GM13977 (cell line): ENCODE measurements at regions not wholly inside any gene's neighbourhood (a gene's known extent, or its start where the extent isn't known, plus 50 kb on each side); places are given as distances from the start of the nearest gene placed in this dataset.

Experiments
- DNase-seq: peaks from one replicate; pipeline ENCODE4 v3.0.0; 2012; ENCODE audit warnings: low spot score
- CTCF ChIP-seq: IDR thresholded peaks from 2 replicates; pipeline ENCODE4 v1.5.1; 2012; ENCODE audit warnings: mild to moderate bottlenecking, control low read depth; ENCODE audit not compliant: insufficient read depth; ENCODE audit errors: extremely low read depth, missing control alignments
- in situ Hi-C: fragments of 300-500 bp; cut with MboI; formaldehyde crosslinking; loops from one replicate; pipeline ENCODE4 v1.12.0; 2022; ENCODE audit warnings: low sequenced_read_pairs, low pct_unique_long_range_greater_than_20kb, mixed read lengths, inconsistent platforms; ENCODE audit not compliant: unreplicated experiment

- no peak for DNase-seq
- in situ Hi-C loops = no loop called here
- TF ChIP-seq CTCF = no peak
Observed at GRCh38 chr14:96729889-96730288, 67.3 kb upstream of the VRK1 start.

GRCh38 chr14:96730386-96730785 is 66.8 kb upstream of the VRK1 start:
- no peak for TF ChIP-seq CTCF
- no peak for DNase-seq
- in situ Hi-C loops = no loop called here

GRCh38 chr14:96734076-96734622 is 63.0 kb upstream of the VRK1 start:
- no peak for DNase-seq

GRCh38 chr14:96735526-96735925 is 61.7 kb upstream of the VRK1 start:
- in situ Hi-C loops = no loop called here
- no peak for TF ChIP-seq CTCF
- DNase-seq = no peak

More at GRCh38 chr14:96734076-96734622, 63.0 kb upstream of the VRK1 start:
- TF ChIP-seq CTCF = no peak
- in situ Hi-C loops = no loop called here

- TF ChIP-seq CTCF = no peak
- no peak for DNase-seq
- in situ Hi-C loops = no loop called here
Observed at GRCh38 chr14:96736439-96736838, 60.7 kb upstream of the VRK1 start.

- in situ Hi-C loops = no loop called here
- DNase-seq = no peak
- TF ChIP-seq CTCF = no peak
Observed at GRCh38 chr14:96737881-96738280, 59.3 kb upstream of the VRK1 start.
